Mesenchymal stem cell (in vitro differentiated cells and primary cell): ENCODE measurements at regions not wholly inside any gene's neighbourhood (a gene's known extent, or its start where the extent isn't known, plus 50 kb on each side); places are given as distances from the start of the nearest gene placed in this dataset.

Source experiments
- DNase-seq: peaks from one replicate; pipeline ENCODE4 v3.0.0-alpha.2; 2013
- H2AFZ ChIP-seq: one replicate; pipeline ENCODE4 v1.6.1; 2013; ENCODE audit warnings: low read depth, mild to moderate bottlenecking, control low read depth, inconsistent platforms, low read length, moderate library complexity
- H2AK5ac ChIP-seq: 2 replicates; pipeline ENCODE4 v1.6.1; 2013; ENCODE audit warnings: low read length, moderate library complexity, mild to moderate bottlenecking, inconsistent platforms; ENCODE audit not compliant: severe bottlenecking
- H2BK120ac ChIP-seq: one replicate; pipeline ENCODE4 v1.6.1; 2013; ENCODE audit warnings: low read depth, mild to moderate bottlenecking, inconsistent platforms, low read length, moderate library complexity
- H2BK12ac ChIP-seq, 2 experiments: one replicate each; pipeline ENCODE4 v1.6.1; 2013; ENCODE audit warnings: inconsistent platforms in 2 of 2, low read length in 2 of 2, mild to moderate bottlenecking in 2 of 2, moderate library complexity in 2 of 2, control low read depth in 1 of 2
- H2BK15ac ChIP-seq: one replicate; pipeline ENCODE4 v1.6.1; 2013; ENCODE audit warnings: mild to moderate bottlenecking, low read depth, inconsistent platforms; ENCODE audit not compliant: poor library complexity, severe bottlenecking
- H2BK5ac ChIP-seq: 2 replicates; pipeline ENCODE4 v1.6.1; 2013; ENCODE audit warnings: low read depth, mild to moderate bottlenecking, low read length, control low read depth, inconsistent platforms; ENCODE audit not compliant: poor library complexity, severe bottlenecking
- H3K14ac ChIP-seq, 2 experiments: one replicate each; pipeline ENCODE4 v1.6.1; 2013; ENCODE audit warnings: inconsistent platforms in 2 of 2, low read length in 2 of 2, control low read depth in 1 of 2, mild to moderate bottlenecking in 1 of 2, moderate library complexity in 1 of 2
- H3K18ac ChIP-seq, 2 experiments: one replicate each; pipeline ENCODE4 v1.6.1; 2013; ENCODE audit warnings: inconsistent platforms in 2 of 2, low read length in 2 of 2, control low read depth in 1 of 2, low read depth in 1 of 2, mild to moderate bottlenecking in 1 of 2
- H3K23ac ChIP-seq, 2 experiments: one replicate each; pipeline ENCODE4 v1.6.1; 2013; ENCODE audit warnings: inconsistent platforms in 2 of 2, low read length in 2 of 2, mild to moderate bottlenecking in 2 of 2, moderate library complexity in 2 of 2, control low read depth in 1 of 2
- H3K27ac ChIP-seq: 2 replicates; pipeline ENCODE4 v1.5.1; 2013; ENCODE audit warnings: mild to moderate bottlenecking, moderate library complexity, low read length, control low read depth, inconsistent platforms; ENCODE audit not compliant: poor library complexity, severe bottlenecking
- H3K27me3 ChIP-seq, 2 experiments: 2 replicates each; pipeline versions ENCODE4 v1.6.1 to v1.7.0; 2013; ENCODE audit warnings: low read length in 2 of 2, mild to moderate bottlenecking in 2 of 2, moderate library complexity in 2 of 2, control low read depth in 1 of 2, inconsistent platforms in 1 of 2; ENCODE audit not compliant: control insufficient read depth in 1 of 2, insufficient read depth in 1 of 2
- H3K36me3 ChIP-seq, 2 experiments: 2 replicates each; pipeline versions ENCODE4 v1.6.1 to v1.7.0; 2013; ENCODE audit warnings: low read length in 2 of 2, control low read depth in 1 of 2, inconsistent platforms in 1 of 2, low read depth in 1 of 2, mild to moderate bottlenecking in 1 of 2; ENCODE audit not compliant: insufficient read depth in 2 of 2, control insufficient read depth in 1 of 2
- H3K4ac ChIP-seq, 2 experiments: one replicate each; pipeline ENCODE4 v1.6.1; 2013; ENCODE audit warnings: inconsistent platforms in 2 of 2, low read length in 2 of 2, mild to moderate bottlenecking in 2 of 2, moderate library complexity in 2 of 2, control low read depth in 1 of 2, low read depth in 1 of 2
- H3K4me1 ChIP-seq: 2 replicates; pipeline ENCODE4 v1.6.1; 2013; ENCODE audit warnings: low read depth, low read length, control low read depth; ENCODE audit not compliant: control insufficient read depth, insufficient read depth
- H3K4me2 ChIP-seq: 2 replicates; pipeline ENCODE4 v1.6.1; 2013; ENCODE audit warnings: low read length, mild to moderate bottlenecking, inconsistent platforms; ENCODE audit not compliant: poor library complexity, severe bottlenecking
- H3K4me3 ChIP-seq, 2 experiments: 2 replicates each; pipeline versions ENCODE4 v1.5.1 to v1.7.0; 2013; ENCODE audit warnings: low read length in 2 of 2, mild to moderate bottlenecking in 2 of 2, control low read depth in 1 of 2, low read depth in 1 of 2; ENCODE audit not compliant: insufficient read depth in 1 of 2
- H3K79me1 ChIP-seq: replicated peaks from 2 replicates; pipeline ENCODE4 v1.6.1; 2013; ENCODE audit warnings: mild to moderate bottlenecking, control low read depth, low read length, inconsistent platforms; ENCODE audit not compliant: poor library complexity, severe bottlenecking
- H3K9ac ChIP-seq: 2 replicates; pipeline ENCODE4 v1.7.0; 2013; ENCODE audit warnings: mild to moderate bottlenecking, low read length, moderate library complexity
- H3K9me3 ChIP-seq: 2 replicates; pipeline ENCODE4 v1.7.0; 2013; ENCODE audit warnings: mild to moderate bottlenecking, low read length; ENCODE audit not compliant: control insufficient read depth
- H4K8ac ChIP-seq: one replicate; pipeline ENCODE4 v1.6.1; 2013; ENCODE audit warnings: inconsistent platforms, mild to moderate bottlenecking, low read length, moderate library complexity
- H4K91ac ChIP-seq: one replicate; pipeline ENCODE4 v1.6.1; 2013; ENCODE audit warnings: mild to moderate bottlenecking, low read length, inconsistent platforms
- WGBS: methylation state at CpG from one replicate; pipeline ENCODE4 v1.1.7; 2013; ENCODE audit warnings: mixed read lengths; 5-methylcytosine and 5-hydroxymethylcytosine counted together

DNA sequence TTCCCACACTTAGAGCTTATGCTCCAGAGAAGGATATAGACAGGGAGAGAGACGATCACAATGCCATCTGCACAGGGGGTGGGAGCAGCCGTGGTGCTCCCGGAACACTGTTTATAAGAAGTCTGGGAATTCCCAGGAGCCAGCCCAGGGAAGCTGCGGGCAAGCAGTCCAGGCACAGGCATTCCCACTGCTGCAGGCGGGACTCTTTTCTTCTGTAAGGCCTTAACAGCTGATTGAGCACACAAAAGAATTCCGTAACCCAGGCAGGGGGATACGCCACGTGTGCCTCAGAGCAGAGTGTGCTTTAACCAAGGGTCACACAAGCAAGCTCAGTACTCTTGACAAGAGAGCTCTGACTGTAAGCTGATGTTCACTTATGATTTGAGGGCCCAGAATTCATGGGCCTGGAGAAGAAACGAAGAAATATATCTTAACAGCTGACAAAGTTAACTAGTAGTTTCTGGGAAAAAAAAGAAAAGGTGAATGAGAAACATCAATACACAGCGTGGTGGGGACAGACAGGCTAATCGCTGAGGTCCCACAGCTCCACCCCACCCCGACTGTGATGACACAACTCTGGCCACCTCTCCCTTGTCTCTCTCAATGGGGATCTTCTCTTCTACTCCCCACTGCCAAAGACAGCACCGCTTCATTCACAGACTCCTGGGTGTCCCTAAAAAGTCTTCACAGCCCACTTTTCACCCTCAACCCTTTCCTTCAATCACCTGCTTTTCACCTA is 85.9 kb upstream of the SIMC1 start:
- DNase-seq = peak; percentile 43
- peaks cover 0 to 8% of the 10 kb centered on the region in 2 experiments for H3K27me3 ChIP-seq
- H3K36me3 ChIP-seq = no peaks in the 10 kb centered on the region
- H3K9me3 ChIP-seq = no peaks in the 10 kb centered on the region
- no peak overlapping the region for H2BK12ac ChIP-seq
- H4K91ac ChIP-seq = no peak overlapping the region
- H4K8ac ChIP-seq = no peak overlapping the region
- H3K18ac ChIP-seq = no peak overlapping the region
- no peak overlapping the region for H3K4me3 ChIP-seq
- no peak overlapping the region for H3K4me2 ChIP-seq
- H2BK5ac ChIP-seq = no peak overlapping the region
- H3K27ac ChIP-seq = no peak overlapping the region
- H3K23ac ChIP-seq = no peak overlapping the region
- peaks cover 8% of the 10 kb centered on the region for H3K4me1 ChIP-seq
- no peak overlapping the region for H2BK15ac ChIP-seq
- H3K14ac ChIP-seq = no peak overlapping the region
- H3K9ac ChIP-seq = no peak overlapping the region
- H3K4ac ChIP-seq = no peak overlapping the region
- no peak overlapping the region for H2BK120ac ChIP-seq
- no peak overlapping the region for H2AK5ac ChIP-seq
- H3K79me1 ChIP-seq = no peaks in the 10 kb centered on the region
- no peak overlapping the region for H2AFZ ChIP-seq
- 31% methylated on average over 12 of the region's 13 CpGs for WGBS

- H3K36me3 ChIP-seq = no peaks in the 10 kb centered on the region
- no peak overlapping the region for H2AK5ac ChIP-seq
- WGBS = 69% methylated on average over 3 of the region's 3 CpGs
- peaks cover 8% of the 10 kb centered on the region for H3K4me1 ChIP-seq
- H3K79me1 ChIP-seq = no peaks in the 10 kb centered on the region
- no peak overlapping the region for H2BK15ac ChIP-seq
- H2AFZ ChIP-seq = no peak overlapping the region
- no peak overlapping the region for H4K8ac ChIP-seq
- no peak overlapping the region for H3K14ac ChIP-seq
- H3K27me3 ChIP-seq = peaks cover 0 to 8% of the 10 kb centered on the region in 2 experiments
- no peak overlapping the region for H3K4me3 ChIP-seq
- no peak overlapping the region for H3K4ac ChIP-seq
- H2BK12ac ChIP-seq = no peak overlapping the region
- no peak overlapping the region for H3K27ac ChIP-seq
- H3K4me2 ChIP-seq = no peak overlapping the region
- H3K9me3 ChIP-seq = no peaks in the 10 kb centered on the region
- H3K9ac ChIP-seq = no peak overlapping the region
- DNase-seq = no peak
- H2BK5ac ChIP-seq = no peak overlapping the region
- no peak overlapping the region for H4K91ac ChIP-seq
- H3K23ac ChIP-seq = no peak overlapping the region
- H2BK120ac ChIP-seq = no peak overlapping the region
- H3K18ac ChIP-seq = no peak overlapping the region
These were observed 85.3 kb upstream of the SIMC1 start for GRCh38 chr5:176152930-176153311.

- H3K27ac ChIP-seq = no peak overlapping the region
- no peaks in the 10 kb centered on the region for H3K36me3 ChIP-seq
- H3K9me3 ChIP-seq = no peaks in the 10 kb centered on the region
- no peaks in the 10 kb centered on the region for H3K79me1 ChIP-seq
- 72% methylated on average over 10 of the region's 10 CpGs for WGBS
- no peak overlapping the region for H4K8ac ChIP-seq
- H2AFZ ChIP-seq = no peak overlapping the region
- no peak overlapping the region for H3K18ac ChIP-seq
- H2AK5ac ChIP-seq = no peak overlapping the region
- no peak overlapping the region for H3K14ac ChIP-seq
- no peak overlapping the region for H2BK15ac ChIP-seq
- no peak overlapping the region for H2BK120ac ChIP-seq
- no peak overlapping the region for H3K4ac ChIP-seq
- peaks cover 8% of the 10 kb centered on the region for H3K4me1 ChIP-seq
- H3K9ac ChIP-seq = peak overlapping the region; percentile 17
- no peak overlapping the region for H3K23ac ChIP-seq
- H2BK5ac ChIP-seq = no peak overlapping the region
- no peak for DNase-seq
- H2BK12ac ChIP-seq = no peak overlapping the region
- peak overlapping the region; percentile 44 for H4K91ac ChIP-seq
- peaks cover 0 to 8% of the 10 kb centered on the region in 2 experiments for H3K27me3 ChIP-seq
- peak overlapping the region in 1 of 2 experiments; percentile 14 for H3K4me3 ChIP-seq
- no peak overlapping the region for H3K4me2 ChIP-seq
These were observed 84.5 kb upstream of the SIMC1 start for GRCh38 chr5:176153741-176154140.

GRCh38 chr5:176154821-176155220 is 83.4 kb upstream of the SIMC1 start:
- Histone ChIP-seq H2BK12ac (no peak overlapping the region), H3K36me3 (no peaks in the 10 kb centered on the region), H2BK120ac (no peak overlapping the region), H3K4ac (no peak overlapping the region), H2BK15ac (no peak overlapping the region), H3K23ac (no peak overlapping the region), H3K9me3 (no peaks in the 10 kb centered on the region), H3K9ac (no peak overlapping the region), H3K4me1 (peaks cover 8% of the 10 kb centered on the region), H3K14ac (peak overlapping the region in 1 of 2 experiments; percentile 9), H3K4me2 (no peak overlapping the region), H3K4me3 (no peak overlapping the region), H2BK5ac (no peak overlapping the region), H4K91ac (no peak overlapping the region), H2AFZ (no peak overlapping the region), H4K8ac (no peak overlapping the region), H3K27ac (no peak overlapping the region), H3K18ac (no peak overlapping the region), H2AK5ac (no peak overlapping the region), H3K79me1 (no peaks in the 10 kb centered on the region), H3K27me3 (peaks cover 0 to 8% of the 10 kb centered on the region in 2 experiments)
- DNase-seq = no peak
- 95% methylated on average over 11 of the region's 11 CpGs for WGBS
